Right lobe of liver (tissue), 4 donors: ENCODE measurements at regions not wholly inside any gene's neighbourhood (a gene's known extent, or its start where the extent isn't known, plus 50 kb on each side); places are given as distances from the start of the nearest gene placed in this dataset.

Experiments
- CTCF ChIP-seq, 4 donors: fragments of 200-600 bp in 3 of 4; fragments of 450-650 bp in 1 of 4; IDR thresholded peaks; one replicate each; pipeline versions ENCODE4 v1.5.1 to v1.8.0; 2016 to 2022; ENCODE audit warnings: antibody characterized with exemption in 4 of 4, mild to moderate bottlenecking in 2 of 4
- POLR2A ChIP-seq: fragments of 450-650 bp; IDR thresholded peaks from one replicate; pipeline ENCODE4 v1.6.1; 2017; ENCODE audit warnings: antibody characterized with exemption, mild to moderate bottlenecking
- donor health status: DM: no; HTN: no; CAD: no.
- donor health status: DM: no; HTN: no; CAD: no.
- donor health status: DM: no; HTN: yes; CAD: no.

GRCh38 chr5:155624597-155625241 is 611.2 kb downstream of the KIF4B start:
- TF ChIP-seq CTCF (IDR thresholded peaks at IDR 0.05) = no peak
- TF ChIP-seq POLR2A = no peak
